Suppressor macrophage treated with lipopolysaccharide for 4 hours (primary cell): ENCODE measurements at regions not wholly inside any gene's neighbourhood (a gene's known extent, or its start where the extent isn't known, plus 50 kb on each side); places are given as distances from the start of the nearest gene placed in this dataset.
"Not testable (repeated sequence)": the region's sequence is repeated elsewhere in the genome, so short reads cannot be mapped to it uniquely, and the experiment has no call there.

ENCODE experiments used
- DNase-seq: peaks from one replicate; pipeline ENCODE4 v3.0.0-alpha.2; 2020

GRCh38 chr5:128813317-128814070, 151.8 kb upstream of the SLC27A6 start:
- DNase-seq: no peak

GRCh38 chr5:128815201-128815600, 150.1 kb upstream of the SLC27A6 start:
- no peak for DNase-seq

- DNase-seq: no peak
These were observed 139.5 kb upstream of the SLC27A6 start for GRCh38 chr5:128825826-128826225.

GRCh38 chr5:128826275-128826674, 139.0 kb upstream of the SLC27A6 start:
- DNase-seq: no peak

- DNase-seq: no peak
These were observed 128.7 kb upstream of the SLC27A6 start for GRCh38 chr5:128836571-128836970.

GRCh38 chr5:128838623-128839022, 126.7 kb upstream of the SLC27A6 start:
- no peak for DNase-seq

- DNase-seq: no peak
These were observed 123.0 kb upstream of the SLC27A6 start for GRCh38 chr5:128842241-128842640.

GRCh38 chr5:128844354-128844923, 120.8 kb upstream of the SLC27A6 start:
- peak; percentile 2 for DNase-seq

GRCh38 chr5:128850049-128850448, 115.2 kb upstream of the SLC27A6 start:
- no peak for DNase-seq

GRCh38 chr5:128854931-128855330, 110.4 kb upstream of the SLC27A6 start:
- no peak for DNase-seq

- no peak for DNase-seq
These were observed 108.1 kb upstream of the SLC27A6 start for GRCh38 chr5:128857076-128857677.

- no peak for DNase-seq
These were observed 106.3 kb upstream of the SLC27A6 start for GRCh38 chr5:128858995-128859394.

GRCh38 chr5:128861155-128861554, 104.1 kb upstream of the SLC27A6 start:
- DNase-seq: not testable (repeated sequence)

GRCh38 chr5:128869970-128870369, 95.3 kb upstream of the SLC27A6 start:
- no peak for DNase-seq

GRCh38 chr5:128870373-128870772, 94.9 kb upstream of the SLC27A6 start:
- no peak for DNase-seq

GRCh38 chr5:128870923-128871322, 94.4 kb upstream of the SLC27A6 start:
- DNase-seq: no peak

- no peak for DNase-seq
These were observed 88.5 kb upstream of the SLC27A6 start for GRCh38 chr5:128876569-128877382.

- DNase-seq: no peak
These were observed 87.8 kb upstream of the SLC27A6 start for GRCh38 chr5:128877476-128877875.

GRCh38 chr5:128881502-128882018, 83.7 kb upstream of the SLC27A6 start:
- DNase-seq: no peak

GRCh38 chr5:128885649-128886255, 79.5 kb upstream of the SLC27A6 start:
- DNase-seq: no peak

GRCh38 chr5:128895122-128895521, 70.2 kb upstream of the SLC27A6 start:
- DNase-seq: no peak

GRCh38 chr5:128896675-128897074, 68.6 kb upstream of the SLC27A6 start:
- no peak for DNase-seq

GRCh38 chr5:128903550-128903949, 61.7 kb upstream of the SLC27A6 start:
- no peak for DNase-seq
